ENCODE measurements at regions not wholly inside any gene's neighbourhood (a gene's known extent, or its start where the extent isn't known, plus 50 kb on each side); places are given as distances from the start of the nearest gene placed in this dataset.
"Not testable (repeated sequence)": the region's sequence is repeated elsewhere in the genome, so short reads cannot be mapped to it uniquely, and the experiment has no call there.

DNA sequence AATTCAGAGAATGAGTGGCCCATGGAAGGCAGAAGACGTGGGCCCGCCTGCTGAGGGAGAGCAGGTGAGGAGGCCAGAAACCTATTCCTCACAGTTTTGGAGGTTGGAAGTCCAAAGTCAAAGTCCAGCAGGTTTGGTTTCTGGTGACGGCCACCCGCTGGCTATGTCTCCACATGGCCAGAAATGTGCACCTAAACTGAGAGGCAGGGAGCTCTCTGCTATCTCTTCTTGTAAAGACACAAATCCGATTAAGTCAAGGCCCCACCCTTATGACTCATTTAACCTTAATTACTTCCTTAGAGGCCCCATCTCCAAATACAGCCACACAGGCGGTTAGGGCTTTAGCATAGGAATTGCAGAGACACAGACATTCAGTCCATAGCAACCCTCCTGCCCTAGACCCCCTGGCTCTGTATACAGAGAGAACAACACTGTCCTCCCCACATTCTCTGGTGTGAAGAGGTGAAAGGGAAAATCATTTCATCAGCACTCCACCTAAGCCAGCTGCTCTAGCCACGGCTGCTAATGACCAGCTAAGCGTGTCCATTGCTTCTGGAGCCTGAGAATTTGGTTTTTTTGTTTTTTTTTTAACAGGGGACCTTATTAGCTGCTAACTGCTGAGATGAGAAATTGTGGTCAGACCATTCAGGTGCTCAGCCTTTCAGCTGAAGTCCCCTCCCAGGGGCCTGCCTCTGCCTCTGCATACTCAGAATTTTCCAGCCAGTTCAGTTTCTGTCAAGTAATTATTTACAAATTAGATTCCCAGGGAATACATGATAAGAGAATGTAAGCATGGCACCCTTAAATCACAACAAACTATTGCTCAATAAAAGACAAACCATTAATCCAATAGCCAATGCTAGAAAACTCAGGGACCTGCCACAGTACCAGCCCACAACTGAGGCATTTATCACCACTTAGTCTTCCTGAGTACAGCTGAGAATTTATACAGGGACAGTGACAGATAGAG, 368.7 kb upstream of the ID2 start:
- DNase-seq = peak; percentile 96

DNA sequence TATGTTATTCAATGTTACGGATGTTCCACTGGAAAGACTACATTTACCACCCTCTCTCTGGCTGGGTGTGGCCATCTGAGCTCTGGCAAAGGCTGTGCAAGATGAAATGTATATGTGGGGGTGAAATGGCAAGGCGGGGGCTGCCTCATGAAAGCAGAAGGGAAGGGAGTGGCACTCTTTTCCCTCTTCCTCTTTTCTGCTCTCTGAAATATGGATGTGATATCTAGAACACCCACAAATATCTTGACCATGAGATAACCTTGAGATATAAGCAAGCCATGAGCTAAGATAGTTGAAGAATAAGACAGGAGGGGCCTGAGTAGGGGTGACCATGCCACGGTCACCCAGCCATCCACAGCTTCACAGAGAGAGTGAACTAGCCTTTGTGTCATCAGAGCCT, 367.8 kb upstream of the ID2 start:
- no peak for DNase-seq

DNA sequence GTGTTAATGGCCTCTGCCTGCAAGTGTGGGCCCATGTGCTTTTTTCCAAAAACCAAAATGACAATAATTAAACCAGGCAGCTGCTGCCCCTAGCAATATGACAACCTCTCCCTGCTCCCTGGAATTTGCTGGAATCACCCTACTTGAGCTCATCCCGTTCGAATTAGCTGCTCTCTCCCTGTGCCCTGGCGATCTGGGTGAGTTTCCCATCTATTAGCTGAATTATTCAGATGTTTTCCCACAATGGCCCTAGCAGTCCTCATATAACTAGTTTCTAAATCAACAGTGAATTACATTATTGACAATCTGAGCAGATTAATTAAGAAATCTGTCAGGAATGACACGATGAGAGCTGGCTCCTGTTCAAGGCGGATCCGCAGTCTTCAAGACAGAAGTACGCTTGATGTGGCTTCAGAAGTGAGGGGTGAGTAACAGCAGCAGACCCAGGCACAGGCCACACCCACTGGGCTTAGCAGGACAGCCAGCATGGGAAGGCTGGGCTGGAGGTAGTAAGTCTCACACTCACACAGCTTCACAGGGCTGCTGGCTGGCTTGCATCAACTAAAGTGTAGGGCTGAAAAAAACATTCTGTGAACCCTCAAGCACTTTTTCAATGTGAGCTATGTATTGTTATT, 366.2 kb upstream of the ID2 start:
- DNase-seq = peak; percentile 63

DNA sequence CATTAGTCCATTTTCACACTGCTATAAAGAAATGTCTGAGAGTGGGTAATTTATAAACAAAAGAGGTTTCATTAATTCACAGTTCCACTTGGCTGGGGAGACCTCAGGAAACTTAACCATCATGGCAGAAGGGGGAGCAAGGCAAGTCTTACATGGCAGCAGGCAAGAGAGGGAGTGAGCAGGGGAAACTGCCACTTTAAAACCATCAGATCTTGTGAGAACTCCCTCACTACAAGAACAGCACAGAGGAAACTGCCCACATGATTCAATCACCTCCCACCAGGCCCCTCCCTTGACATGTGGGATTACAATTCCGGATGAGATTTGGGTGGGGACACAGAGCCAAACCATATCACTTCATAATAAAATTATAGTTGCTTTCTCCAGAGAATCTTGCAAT, 365.5 kb upstream of the ID2 start:
- DNase-seq = no peak

DNA sequence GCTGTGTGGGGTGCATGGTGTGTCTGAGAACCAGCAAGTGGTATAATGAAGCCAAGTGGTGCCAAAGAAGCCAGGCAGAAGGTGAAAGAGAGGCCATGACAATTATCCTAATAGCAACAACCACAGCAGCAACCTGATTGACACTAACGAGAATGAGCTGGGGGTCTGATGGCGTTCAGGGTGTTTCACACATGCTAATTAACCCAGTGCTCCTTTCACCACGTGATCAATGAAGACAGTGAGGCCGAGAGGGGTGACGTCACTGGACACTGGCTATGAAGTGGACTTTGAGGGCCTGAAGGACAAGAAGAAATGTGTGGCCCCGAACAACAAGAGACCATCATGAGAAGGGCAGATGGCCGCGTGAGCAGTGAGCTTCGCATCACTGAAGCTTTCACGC, 364.4 kb upstream of the ID2 start:
- no peak for DNase-seq

DNA sequence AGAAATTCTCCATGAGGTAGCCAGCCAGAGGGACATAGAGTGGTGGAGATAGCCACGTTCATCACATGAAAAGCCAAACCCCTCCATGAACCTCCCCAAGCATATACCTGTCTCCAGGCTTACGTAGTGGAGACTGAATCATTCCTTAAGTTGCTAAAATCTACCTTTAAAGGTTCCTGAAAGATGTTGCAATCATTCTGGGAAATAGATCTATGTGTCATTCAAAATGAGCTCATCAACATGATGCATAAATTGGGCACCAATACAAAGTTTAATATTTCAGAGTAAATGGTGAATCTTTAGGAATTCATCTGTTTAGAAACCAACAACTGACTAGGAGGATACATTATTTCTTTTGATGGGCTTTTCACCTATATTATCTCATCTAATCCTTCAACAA, 362.6 kb upstream of the ID2 start:
- DNase-seq = no peak

DNA sequence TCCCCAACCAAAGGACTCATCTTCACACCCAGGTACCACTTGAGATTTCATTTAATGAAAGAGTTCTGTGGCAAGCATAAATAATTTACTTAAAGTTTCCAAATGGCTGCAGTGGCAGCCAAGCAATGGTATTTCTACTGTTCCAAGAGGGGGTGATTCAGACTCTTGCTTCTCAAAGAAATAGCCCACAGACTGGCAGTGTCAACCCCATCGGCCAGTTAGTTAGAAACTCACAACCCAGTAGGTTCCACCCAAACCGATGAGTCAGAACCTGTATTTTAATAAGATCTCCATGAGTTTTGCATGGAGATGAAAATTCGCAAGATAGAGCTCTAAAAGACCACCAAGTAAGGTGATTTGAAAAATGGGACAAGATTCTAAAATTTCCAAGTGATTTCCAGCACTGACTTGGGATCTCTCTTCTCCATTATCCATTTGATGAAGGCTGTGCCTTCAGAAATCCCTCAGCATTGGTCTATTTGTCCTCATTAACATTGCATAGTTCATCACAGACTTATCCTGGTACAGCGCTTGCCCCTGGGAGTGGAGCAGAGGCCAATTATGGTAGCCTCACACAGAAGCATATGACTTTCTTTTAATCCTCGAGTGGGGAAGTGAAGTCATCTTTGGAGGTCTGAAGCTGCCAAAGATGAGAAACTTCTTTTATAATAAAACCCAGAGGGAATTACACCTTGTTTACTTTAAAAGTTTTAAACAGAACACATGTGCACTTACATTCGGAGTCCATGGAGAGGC, 361.4 kb upstream of the ID2 start:
- no peak for DNase-seq

DNA sequence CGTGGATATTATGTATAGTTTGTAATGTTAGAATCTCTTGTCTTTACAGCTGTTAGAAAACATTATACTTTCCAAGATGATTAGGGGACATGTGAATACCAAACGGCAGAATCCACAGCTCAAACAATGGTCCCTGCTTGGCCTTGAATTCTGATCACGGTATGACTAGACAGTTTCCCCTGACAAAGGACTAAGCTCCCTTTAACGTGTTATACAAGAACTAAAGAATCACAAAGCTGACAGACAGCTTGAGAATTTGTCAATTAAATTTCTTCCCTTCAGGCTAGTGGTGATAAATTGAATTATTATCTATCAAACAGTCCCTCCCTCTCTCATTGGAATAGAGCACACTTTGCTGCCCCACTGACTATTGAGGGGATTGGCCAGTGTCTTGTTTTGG, 359.2 kb upstream of the ID2 start:
- DNase-seq = no peak

DNA sequence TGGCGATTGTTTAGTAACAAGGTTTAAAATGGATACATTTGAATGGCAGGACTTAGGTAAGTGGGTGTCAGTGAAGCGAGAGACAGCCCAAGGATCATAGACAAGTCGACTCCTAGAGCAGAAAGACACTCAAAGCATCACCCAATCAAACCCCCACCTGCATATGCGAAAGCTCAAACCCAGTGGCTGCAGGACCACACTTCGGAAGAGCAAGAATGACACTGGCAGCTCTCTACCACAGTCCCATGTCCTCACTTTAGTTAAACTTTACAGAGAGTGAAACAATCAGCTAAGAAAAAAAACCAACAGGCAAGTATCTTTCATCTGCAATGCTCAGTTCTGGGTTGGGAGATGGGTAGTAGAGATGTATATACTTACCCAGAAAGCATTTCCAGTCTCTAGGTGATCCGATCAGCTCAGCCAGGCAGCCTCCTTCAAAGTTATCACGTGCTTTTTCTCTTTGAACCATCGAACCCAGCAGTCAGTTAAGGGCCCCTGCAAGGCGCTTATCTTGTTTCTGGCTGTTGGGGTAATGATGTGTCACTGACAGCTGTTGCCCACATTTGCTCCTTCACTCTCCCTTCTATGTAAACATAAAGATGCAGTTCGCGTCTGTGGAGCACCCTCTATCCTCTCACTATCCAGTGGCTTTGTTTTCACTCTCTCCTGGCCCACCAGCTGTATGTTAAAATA, 357.5 kb upstream of the ID2 start:
- peak; percentile 88 for DNase-seq

DNA sequence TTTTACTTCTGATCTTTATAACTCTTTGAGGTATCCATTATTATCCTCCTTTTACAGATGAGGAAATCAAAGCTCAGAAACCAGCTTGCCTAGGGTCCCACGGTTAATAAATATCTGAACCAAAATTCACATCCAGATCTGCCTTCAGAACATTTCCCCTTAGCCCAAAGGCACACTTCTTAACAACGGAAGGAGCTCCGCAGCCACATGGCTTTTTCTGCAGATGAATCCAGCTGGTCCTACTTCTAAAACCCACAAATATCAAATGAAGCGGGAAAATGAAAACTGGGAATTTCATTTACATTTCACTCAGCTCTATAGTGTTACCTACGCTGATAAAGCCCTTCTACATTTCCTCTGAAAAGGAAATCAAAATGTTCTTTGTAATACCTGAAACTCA, 357.0 kb upstream of the ID2 start:
- no peak for DNase-seq

DNA sequence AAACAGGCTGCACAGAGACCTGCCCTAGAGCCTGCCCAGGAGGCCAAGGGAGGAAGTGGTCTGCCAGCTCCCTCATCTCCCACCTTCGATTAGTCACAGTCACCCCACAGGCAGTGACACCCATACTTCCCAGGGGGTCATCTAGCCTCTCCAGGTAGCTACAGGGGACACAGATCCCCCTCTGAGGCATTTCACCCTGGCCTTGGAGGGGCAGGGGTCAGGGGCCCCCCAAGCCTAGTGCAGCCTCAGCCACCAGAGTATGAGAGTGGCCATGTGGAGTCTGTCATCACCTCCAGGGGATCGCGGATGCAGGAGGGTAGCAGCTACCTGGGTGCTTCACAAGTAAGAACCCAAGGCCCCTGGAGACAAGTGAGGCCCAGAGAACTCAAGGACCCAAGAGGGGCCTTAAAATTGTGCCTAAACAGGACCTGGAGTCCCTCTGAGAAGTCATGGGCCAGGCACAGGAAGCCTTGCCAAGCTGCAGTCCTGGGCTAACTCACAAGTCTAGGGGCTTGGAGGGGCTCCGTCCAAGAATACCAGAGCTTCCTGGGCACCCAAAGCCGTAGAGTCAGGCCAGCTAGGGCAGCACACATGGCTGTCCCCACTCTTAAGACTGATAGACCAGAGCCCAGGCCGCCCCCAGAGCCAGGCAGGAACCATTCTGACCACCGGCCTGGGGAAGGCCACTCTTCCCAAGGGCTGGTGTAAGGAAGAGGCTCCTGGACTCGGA, 354.3 kb upstream of the ID2 start:
- no peak for DNase-seq

DNA sequence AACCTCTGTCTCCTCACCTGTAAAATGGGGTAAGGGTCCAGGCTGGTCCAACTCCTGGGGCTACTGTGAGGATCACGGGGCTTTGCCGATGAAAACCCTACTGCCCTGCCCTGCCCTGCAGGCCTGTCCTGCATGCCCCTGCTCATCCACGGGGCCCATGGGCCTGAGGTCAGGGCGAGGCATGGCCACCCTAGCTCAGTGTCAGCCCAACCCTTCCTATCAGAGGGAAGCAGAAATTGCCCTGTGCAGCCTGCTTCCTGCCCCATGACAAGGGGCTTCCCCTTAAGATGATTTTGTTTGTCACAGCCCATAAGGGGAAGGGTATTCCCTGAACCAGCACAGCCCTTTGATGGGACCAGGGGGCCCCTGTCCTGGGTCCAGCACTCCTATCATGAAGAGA, 353.6 kb upstream of the ID2 start:
- no peak for DNase-seq

DNA sequence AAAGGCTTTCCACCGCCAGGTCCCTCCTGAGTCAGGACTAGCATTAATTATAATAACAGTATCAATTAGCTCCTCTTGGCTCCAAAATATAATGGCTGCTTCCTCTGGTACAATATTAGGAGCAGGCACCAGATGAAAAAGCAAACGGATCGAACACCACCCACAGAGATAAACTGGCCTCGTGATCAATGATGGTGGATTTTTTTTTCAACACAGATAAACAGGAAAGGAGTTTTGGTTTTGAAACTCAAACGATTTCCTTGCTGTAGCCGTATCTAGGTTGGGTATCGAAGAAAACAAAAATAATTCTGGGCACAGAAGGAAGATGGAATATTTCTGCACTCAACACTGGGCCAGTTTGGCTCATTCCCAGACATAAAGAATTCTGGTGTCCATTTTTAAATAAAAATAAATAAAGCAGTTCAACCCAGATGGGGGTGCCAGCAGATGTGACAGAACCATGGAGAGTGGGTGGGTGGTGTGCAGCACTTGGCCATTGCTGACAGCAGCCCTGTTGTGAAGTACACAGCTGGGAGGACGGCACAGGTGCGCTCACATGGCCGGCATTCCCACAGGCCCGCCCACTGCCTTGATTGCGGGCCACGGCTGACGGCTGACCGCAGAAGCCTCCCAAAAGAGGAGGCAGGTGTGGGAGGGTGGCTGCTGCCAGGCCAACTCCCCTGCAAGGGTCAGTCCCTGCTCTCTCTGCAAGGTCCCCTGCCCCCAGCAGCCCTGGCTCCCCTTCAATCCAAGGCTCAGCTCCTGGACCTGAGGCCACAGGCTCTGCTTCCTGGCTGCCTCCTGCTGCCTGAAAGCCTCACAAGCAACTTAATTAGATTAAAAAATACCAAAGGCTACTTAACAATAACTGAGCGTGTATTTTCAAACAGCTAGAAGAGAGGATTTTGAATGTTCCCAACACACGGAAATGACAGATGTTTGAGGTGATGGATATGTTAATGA, 351.9 kb upstream of the ID2 start:
- DNase-seq = peak; percentile 74

DNA sequence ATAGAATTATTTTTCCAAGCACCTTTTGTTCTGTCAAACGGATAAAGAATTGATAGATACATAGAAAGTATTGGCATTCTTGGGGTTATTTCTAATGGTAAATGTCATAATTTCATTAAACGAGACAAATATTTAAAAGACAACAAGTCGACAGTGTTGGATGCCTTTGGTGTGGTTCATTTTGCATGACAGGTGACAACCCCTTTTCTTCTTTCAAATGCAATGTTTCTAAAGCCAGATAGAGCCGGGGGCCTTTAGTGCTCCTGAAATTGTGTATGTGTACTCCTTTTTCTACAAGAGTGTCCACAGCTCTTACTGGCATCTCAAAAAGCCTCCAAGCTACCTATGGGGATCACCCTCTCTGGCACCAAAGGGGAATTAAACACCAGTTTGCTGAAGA, 350.8 kb upstream of the ID2 start:
- DNase-seq = no peak

DNA sequence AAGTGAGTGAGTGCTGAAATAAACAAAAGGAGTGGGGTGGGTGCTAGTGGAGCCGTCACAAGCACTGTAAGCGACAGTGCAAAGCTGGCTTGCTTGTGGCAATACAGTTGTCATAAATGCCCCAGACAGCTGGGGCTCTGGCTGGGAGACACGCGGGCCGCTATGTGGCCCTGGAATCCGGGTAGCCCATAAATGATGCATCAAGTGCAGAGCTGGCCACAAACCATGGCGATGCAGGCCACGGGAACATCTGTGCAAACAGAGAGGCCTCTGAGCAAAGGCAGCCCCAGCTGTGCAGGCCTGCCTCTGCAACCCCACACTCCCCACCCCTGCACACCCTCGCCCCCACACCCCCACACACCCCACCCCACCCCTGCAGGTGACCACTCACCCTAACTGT, 349.2 kb upstream of the ID2 start:
- no peak for DNase-seq

DNA sequence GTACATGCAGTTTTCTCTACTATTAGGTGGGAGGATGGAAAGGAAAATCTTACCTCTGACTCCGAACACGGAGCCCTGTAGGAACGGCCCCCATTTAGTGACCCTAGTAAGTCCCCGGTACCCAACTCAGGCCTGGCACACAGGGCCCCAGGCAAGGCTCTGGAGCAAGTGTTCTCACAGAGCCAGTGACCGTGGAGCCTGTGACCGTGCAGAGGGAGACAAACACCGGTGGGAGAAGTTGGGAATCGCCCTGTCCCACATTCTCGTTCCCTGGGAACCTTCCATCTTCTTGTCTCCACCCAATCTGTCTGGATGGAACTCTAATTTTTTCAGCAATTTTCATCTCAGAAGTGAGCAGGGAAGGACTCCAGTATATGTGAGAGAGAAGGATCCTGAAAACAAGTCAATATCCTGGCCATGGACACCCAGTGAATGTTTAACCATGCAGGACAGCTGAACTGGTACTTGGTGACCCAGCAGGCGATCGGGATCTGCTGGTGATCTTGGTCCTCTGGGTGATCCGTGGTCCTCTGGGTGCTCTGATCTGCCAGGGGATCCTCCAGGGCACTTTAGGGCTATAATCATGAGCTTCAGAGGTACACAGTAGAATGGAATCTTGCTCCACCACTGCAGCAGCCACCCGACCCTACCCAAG, 348.6 kb upstream of the ID2 start:
- no peak for DNase-seq

DNA sequence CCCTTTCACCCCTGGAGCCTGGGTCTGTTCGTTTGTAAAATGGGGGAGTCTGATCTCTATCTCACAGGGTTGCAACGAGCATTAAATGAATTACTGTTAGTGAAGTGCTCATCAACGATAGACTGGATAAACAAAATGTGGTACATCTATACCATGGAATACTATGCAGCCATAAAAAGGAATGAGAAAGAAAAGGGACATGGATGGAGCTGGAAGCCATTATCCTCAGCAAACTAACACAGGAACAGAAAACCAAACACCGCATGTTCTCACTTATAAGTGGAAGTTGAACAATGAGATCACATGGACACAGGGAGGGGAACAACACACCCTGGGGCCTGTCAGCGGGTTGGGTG, 348.0 kb upstream of the ID2 start:
- DNase-seq = not testable (repeated sequence)

DNA sequence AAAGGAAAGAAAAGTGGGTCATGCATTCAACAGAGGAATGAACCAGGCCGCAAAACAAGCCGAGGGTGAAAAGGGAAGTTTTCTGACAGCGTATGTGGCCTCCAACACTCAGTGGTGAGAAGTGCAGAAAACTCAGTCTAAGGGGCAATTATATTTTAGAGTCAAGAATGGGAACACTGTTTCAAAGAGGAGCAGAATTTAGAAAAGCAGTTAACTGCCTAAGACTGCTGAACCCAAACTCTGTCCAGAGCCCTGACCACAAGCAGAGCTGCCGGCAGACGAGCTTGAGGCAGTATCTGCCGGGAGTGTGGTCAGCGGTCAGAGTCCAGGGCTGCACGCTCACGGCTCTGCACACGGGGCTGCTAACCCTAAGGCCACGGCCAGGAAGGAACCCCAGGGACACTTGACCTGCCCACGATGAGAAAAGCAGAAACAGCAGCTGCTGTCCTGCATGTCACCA, 347.0 kb upstream of the ID2 start:
- no peak for DNase-seq

DNA sequence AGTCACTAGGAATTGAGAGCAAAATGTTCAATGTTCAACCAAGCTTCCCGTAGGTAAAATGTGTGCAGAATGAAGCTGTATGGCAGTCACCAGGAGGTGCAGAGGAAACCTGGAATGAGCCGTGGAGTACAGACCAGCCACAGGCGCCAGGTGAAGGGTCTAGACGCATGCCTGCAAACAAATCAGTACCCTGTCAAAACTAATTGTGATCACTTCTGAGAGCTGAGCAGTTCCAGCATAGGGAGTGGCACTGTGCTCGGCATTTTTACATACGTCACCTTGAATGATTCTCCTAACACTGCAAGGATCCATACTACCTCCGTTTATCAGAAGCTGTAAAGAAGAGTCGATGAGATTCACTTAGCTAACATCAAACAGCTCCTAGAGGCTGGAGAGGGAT, 346.1 kb upstream of the ID2 start:
- no peak for DNase-seq

DNA sequence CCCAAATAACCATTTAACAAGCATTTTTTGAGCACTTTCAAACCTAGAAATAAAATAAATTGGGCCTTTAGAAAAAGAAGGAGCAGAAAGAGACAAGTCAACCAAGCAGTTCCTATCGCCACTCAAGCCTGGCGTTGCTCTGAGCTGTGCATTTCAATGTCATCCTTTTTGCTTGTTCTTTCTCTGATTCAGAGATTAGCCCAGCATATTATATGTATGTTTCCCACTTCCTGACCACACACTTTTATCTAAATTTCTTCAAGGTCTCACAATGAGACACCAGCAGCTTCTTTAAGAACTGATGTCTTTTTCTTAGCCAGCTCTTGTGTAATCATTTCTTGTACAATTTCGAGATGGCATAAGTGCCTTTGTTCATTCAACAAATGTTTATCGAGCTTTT, 344.5 kb upstream of the ID2 start:
- DNase-seq = no peak

DNA sequence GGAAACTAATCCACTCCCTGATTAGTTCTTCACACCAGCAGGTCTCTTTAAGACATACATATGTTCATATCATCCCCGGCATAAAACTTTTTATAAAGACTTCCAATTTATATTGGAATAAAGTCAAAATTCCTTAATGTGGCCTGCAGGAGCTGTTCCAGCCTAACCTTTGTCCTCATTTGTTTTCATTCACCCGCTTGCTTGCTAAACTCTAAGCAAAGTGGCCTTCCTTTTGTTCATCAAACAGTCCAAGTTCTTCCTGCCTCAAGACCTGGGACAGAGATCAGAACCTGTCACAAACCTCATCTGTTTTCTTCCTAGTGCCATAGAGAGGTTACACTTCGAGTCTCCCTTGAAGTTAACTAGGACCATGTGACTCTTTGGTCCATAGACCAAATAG, 339.4 kb upstream of the ID2 start:
- no peak for DNase-seq

All from NCI-H82 (cell line).